CD1c-positive myeloid dendritic cell (primary cell): ENCODE measurements at regions not wholly inside any gene's neighbourhood (a gene's known extent, or its start where the extent isn't known, plus 50 kb on each side); places are given as distances from the start of the nearest gene placed in this dataset.
"Not testable (repeated sequence)": the region's sequence is repeated elsewhere in the genome, so short reads cannot be mapped to it uniquely, and the experiment has no call there.

Source experiments
- DNase-seq: peaks from one replicate; pipeline ENCODE4 v3.0.0-alpha.2; 2016; ENCODE audit errors: extremely low spot score

DNA sequence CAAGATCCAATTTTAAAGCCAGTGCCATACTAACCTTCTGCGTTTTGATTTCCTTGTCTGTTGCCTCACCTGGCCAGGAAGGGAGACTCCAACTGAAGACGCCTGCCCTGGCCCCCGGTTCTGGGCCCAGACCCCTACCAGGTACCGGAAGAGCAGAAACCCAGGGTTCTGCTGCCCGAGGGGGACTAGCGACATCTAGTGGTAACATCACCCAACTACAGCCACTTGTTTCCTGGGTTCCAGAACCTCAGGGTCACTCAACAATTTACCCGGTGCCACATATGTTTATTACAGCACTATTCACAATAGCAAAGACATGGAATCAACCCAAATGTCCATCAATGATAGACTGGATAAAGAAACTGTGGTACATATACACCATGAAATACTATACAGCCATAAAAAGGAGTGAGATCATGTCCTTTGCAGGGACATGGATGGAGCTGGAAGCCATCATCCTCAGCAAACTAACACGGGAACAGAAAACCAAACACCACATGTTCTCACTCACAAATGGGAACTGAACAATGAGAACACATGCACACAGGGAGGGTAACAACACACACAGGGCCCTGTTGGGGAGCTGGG is 268.7 kb upstream of the IRX4 start:
- DNase-seq, result not testable (repeated sequence)

DNA sequence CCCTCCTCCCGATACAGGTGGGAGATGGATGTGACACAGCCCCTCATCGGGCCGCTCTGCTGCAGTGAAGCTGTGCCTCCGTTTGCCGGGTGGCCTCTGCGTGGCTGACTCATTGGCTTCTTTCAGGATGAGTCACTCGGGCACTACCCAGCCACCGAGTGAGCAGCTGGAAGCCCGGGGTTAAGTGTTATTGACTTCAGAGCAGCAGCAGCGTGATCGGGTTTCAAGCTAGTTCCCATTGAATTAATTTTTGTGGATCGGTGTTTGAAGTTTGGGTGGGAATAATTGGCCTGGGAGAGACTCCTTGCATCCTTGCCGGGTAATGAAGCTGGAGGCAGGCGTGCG is 266.4 kb upstream of the IRX4 start:
- DNase-seq, result no peak

DNA sequence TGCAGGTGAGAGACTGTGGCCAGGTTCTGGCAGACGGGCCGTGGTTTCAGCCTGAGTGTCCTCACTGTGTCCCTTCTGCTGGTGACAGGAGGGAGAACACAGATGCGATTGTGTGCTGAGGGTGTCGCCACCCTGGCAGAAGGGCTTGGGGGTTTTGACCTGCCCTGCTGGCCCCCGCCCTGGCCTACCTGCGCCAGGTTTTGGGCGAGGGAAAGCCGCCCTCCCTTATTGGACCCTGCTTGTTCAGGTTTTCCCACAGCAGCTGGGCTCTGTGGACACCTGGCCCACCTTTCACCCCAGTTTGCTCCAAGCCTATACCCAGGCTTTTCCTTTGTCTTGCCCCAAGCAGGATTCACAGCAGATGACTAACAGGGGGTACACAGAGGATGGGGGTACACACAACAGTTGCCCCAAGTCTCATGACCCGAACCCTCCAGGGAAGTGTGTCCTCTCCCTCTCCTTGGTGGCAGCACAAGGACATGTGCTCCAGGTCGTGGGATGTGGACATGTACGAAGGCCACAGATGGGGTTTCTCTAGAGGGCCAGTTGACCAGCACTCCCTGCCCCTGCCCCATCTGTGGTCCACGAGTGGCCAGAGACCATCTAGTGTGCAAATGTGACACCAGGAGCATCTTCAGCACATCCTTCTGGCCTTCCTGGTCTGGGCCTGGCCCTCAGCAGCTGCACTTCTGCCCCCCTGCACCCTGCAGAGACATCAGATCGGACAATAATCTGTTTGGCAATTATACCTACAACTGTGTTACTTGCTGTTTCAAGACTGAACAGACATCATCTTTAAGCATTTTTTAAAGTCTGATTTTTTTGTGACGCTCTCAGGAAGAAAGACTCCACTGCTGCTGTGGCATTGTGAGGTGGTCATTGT is 265.8 kb upstream of the IRX4 start:
- DNase-seq, result no peak

DNA sequence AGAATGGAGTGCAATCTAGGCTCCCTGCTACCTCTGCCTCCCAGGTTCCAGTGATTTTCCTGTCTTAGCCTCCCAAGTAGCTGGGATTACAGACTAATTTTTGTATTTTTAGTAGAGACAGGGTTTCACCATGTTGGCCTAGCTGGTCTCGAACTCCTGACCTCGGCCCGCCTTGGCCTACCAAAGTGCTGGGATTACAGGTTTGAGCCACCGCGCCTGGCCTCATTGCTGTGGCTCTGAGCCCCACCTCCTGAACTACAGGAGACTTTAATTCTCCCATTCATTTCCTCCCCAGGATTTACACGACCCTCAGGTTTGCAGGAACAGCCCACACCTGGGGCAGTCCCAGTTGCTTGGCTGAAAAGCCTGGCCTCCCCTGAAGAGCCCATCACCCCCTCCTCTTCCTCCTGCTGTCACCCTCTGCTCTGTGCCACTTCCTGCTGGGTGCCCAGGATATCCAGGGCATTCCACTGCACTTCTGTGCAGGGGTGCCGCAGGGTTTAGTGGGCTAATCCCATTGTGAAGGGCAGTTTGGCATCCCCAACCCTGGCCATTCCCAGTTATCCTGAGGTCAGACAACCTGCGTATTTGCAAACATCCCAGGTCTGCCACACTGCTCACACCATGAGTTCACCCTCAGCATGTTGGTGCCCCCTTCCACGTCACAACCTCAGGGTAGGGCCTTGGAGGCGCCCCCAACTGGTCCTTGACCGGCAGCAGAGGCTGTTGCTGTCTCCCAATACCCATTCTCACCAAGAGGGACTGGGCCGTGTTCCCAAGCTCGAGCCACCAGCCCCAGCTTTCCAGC is 265.0 kb upstream of the IRX4 start:
- DNase-seq, result no peak

DNA sequence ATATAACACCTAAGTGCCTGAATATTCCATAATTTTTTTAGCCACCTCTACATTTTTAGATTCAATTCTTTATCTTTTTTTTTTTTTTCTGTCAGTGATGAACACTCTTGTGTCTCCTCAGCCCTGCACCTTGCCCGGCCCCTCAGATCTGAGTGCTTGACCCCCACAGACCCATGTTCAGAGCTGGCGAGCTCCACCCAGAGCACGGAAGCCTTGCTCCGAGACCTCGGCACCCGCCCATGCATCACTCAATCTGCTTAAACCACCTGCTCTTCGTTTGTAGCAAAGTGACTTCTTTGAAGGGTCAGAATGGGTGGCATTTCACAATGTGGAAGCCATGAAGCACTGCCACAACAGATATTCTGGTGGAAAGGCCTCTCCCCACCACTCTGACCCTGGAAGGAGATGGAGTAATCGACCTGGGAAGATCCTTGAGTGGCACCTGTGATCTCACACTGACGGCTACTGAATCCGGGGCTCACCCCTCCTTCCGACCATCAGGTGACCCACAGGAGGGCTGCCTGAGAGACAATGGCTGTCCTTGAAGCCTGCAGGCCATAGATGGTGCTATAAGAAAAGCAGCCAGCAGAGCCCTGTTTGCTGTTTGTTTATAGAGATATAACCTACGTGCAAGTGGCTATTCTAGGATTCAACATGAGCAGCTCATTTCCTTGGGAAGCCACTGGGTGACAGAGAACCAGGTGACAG is 261.1 kb upstream of the IRX4 start:
- DNase-seq, result no peak

DNA sequence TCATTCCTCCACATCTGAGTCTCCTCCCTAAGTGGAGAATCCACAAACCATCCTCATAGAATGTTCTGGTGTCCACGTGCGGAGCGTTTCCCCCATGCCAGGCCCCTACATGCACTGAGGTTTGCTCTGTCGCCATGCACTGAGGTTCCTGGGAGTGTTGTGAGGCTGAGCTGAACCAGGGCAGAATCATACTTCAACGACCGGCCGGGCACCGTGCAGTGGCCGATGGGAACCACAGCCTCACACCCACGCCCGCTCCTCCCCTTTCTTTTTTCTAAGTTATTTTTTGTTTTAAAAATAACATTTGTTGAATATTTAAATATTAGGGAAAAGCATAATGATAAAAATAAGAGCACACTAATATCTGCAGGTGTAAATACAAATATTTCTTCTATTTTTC is 260.4 kb upstream of the IRX4 start:
- DNase-seq, result no peak

DNA sequence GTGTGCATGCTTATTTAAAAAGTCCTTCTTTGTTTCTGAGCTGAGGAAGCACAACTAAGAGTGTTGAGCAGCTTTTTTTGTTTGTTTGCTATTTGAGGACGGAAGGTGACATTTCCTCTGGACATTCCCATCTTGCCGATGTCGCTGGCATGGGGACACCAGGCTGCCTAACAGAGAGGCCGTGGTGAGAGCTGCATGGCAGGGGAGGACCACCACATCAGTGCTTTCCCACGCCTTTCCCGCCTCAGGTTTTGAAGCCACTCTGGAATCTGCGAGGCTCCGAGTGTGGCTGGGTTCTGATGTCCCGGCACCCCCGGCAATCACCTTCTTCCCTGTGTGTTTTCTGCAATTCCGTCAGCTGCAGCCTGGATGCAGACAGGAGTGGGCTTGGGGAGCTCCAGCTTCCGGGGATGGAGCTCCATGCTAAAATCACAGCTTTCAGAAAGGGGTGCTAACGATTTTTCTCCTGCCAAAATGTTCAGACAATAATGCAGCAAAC is 259.8 kb upstream of the IRX4 start:
- no peak for DNase-seq

DNA sequence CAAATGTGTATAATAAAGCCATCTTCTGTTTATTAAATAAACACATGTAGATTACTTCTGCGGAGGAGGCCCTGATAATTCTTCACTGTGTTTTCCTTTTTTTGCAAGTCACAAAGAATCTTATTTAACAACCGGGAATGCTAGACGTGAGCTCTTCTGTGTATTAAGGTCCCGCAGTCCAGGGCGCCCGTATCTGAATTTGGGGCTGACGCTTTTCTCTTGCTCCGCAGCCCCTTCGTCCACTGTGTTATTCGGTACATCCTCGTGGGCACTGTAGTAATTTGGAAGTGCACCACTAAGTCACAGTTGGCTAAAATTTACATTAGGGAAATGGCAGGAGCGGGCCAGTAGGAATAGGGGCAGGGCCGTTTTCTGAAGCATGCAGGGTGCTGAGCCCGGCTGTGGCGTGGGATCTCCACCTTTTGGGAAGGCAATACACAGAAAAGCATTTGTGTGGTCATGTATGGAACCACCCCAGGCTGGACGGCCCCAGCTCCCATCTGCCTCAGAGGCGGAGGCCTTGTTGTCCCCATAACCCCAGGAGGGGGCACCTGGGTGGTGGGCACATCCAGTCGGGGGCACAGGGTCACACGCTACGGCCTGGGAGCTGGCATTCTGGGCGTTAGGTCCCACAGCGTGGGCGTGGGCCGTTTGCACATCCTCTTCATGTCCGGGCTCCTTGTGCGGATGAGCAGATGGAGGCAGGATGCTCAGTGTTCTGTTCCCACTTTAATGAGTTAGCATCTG is 258.7 kb upstream of the IRX4 start:
- DNase-seq, result no peak

DNA sequence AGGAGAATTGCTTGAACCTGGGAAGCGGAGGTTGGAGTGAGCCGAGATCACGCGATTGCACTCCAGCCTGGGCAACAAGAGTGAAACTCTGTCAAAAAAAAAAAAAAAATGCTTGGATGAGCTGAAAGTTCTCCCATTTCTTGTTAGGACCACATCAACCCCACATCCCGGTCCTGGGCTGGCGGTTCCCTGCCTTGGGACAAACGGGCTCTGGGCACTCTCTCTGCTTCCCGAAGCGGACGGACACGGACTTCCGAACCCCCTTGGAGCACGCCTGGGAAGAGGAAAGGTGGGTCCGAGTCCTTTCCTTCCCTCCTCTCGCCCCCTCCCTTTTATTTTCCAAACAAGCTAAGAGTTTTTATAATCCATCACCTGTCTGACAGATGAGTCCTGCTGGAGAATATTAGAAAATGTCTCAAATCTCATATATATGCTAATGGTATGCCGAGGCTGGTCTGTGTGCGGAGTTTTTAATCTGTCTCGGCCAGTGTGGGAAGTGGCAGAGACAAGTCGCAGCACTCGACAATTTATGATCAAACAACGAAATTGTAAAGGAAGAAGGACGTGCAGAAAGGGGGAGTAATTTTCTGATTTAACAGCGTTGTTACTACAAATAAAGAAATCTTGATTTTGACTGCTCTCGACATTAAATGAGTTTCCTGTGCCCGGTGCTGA is 257.9 kb upstream of the IRX4 start:
- no peak for DNase-seq

DNA sequence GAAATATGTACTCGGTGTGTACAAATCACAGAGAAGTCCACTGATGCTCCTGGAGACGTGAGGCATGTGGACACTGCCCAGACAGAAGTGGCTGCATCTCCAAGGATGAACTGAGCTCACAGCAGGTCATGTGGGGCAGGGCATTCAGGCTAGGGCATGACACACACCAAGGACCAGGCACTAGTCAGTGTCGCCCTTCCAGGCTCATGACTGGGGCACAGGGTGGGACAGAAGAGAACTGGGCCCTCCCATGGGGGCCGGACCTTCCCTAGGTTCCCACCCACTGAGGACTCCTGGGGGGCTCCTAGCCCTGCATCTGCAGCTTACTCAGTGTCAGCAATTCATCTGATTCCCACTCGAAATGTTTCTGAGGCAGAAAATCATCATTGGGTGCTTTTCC is 256.8 kb upstream of the IRX4 start:
- DNase-seq, result no peak

DNA sequence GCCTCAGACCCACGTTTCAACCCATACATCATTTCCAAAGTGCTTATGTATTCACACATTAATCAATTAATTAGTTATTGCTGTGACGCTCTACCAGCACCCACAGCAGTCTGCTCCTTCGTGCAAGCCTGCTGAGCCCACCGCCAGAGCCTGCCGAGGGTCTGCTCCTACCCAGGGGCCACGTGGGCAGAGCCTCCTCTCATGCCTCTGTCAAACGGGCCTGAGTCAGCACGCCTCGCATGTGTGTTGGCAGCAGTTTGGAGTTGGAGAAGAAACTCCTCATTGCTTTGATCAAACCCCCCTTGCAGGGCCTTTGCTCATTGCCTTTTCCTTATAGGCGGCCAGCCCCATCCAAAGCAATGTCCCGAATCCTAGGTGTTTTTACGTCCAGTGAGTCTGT is 256.2 kb upstream of the IRX4 start:
- DNase-seq, result no peak

DNA sequence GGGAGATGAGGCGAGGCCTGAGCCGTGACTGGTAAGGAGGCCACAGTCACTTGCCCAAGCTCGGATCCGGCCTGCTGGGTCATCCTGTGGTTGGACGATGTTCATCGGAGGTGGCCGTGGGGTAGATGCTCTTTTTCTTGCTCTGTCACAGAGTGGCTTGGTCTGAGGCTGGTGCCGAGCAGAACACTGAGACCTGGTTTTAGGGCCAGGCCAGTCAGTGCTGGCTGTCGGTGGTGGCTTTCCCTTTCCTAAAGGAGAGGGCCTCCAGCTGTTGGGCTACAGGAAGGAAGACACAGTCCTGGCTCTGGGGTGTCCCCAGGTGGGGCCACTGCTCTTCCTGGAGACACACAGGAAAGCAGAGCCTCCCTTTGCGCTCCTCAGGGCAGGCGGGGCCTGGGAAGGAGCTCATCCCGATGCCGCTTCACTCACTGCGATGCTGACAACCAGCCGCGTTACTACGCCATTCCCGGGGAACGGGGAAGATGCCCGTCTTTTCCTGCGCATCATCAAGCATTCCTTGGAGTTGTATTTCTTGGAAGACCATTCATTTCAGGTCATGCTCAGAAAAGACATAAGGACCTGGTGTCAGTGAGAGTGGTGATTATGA is 254.8 kb upstream of the IRX4 start:
- no peak for DNase-seq

DNA sequence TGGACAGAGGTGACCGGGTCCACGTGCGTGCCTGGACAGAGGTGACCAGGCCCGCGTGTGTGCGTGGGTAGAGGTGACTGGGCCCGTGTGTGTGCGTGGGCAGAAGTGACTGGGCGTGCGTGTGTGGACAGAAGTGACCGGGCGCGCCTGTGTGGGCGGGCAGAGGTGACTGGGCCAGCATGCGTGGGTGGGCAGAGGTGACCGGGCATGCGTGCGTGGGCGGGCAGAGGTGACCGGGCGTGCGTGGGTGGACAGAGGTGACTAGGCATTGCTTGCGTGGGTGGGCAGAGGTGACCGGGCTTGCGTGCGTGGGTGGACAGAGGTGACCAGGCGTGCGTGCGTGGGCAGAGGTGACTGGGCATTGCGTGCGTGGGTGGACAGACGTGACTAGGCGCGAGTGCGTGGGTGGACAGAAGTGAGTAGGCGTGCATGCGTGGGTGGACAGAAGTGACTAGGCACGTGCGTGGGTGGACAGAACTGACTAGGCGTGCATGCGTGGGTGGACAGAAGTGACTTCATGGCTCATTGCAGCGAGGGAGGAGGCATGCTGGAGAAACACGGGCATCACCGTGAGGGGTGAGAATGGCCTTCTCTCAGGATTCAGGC is 254.1 kb upstream of the IRX4 start:
- no peak for DNase-seq

DNA sequence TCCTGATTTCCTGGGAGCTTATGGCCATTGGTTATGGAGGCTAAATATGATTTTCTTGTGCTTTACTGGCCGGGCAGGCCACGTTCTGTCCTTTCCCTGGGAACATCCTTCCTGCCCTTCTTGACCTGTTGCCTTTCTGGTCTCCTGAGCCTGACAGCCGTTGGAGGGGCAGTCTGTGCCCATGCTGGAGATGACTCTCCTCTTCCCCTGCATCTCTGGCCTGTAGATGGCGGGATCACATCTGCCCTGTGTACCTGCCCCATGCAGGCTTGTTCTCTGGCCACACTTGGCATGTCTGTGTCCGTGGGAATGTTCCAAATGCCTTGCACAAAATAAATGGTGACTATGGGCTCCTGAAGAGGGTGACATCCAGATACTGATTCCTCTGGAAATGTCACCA is 253.1 kb upstream of the IRX4 start:
- no peak for DNase-seq

DNA sequence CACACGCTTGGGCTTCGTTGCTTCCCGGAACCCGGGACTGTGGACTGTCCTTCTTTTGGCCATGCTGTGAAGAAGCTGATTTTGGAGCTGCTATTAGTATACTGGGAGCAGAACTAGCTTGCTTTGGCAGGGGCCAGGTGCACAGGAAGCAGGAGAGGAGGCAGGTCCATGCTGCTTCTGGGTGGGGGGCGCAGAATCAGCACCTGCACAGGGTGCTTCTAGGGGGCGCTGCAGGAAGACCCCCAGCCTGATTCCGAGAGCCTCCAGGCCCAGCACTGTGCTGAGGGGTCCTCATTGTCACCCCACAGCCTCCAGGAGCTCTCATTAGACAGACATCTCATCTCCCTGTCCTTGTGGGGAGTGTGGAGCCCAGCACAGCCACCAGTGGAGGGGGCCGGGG is 252.6 kb upstream of the IRX4 start:
- no peak for DNase-seq

DNA sequence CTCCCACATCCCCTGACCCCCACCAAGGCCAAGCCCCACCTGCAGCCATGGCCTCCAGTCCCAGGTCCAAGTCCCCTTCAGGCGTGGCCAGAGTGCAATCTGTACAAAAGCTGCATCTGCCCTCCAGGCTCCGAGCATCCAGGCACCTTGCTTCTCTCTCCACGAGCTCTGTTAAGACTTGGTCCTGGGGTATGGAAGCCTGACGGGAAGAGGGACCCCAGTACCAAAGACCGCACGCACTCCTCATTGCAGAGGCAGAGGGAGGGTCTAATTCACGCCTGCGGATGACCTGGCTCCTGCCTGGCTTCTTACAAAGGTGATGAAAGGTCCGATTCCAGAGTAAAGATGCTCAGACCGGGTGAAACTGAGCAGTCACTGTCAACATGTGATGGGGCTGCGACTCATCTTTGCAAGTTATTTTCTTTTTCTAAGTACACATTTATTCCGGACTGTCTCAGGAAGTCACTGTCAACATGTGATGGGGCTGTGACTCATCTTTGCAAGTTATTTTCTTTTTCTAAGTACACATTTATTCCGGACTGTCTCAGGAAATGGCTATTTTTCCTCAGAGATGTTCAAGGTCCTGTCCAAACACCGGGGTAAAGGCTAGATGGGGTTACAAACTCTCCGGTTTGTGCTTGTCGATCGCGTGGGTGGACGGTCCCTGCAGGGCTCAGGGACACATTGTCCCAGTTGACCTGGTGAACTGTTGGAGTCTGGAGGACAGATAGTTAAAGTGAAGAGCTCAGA is 252.0 kb upstream of the IRX4 start:
- no peak for DNase-seq

DNA sequence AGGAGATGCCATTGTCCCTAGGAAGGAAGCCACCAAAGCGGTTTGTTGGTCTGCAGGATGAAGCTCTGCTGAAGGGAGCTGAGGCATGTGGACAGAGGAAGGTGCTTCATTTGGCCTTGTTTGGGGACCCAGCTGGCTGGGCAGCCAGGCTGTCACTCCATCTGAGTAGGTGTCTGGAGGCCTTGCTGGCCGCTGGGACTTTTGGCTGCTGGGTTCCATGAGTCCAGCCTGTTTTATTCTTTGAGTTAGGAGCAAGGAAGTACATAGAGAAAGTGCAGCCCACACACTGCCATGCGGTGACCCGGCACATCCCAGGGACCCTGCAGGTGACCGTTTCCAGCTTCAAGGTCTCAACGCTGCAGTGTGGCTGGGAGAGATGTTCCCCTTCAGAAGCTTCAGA is 251.2 kb upstream of the IRX4 start:
- no peak for DNase-seq

DNA sequence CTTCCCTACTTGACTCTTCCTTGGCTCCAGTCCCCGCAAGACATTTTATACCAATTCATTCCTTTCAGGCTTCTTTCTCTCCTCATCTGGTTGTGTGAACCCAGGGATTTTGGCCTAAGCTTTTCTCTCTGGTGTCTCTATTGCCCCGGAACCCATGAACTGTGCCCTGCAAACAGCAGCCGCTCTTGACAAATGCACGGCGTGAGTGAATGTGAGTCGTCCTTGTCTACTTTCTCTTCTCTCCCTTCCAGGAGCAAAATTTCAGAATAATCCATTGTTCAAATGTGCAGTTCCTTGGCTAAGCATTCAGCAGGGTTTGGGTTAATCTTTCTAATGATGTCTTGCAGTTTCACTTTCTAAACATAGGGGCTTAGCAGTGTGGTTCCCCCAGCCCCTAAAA is 250.4 kb upstream of the IRX4 start:
- DNase-seq, result no peak

DNA sequence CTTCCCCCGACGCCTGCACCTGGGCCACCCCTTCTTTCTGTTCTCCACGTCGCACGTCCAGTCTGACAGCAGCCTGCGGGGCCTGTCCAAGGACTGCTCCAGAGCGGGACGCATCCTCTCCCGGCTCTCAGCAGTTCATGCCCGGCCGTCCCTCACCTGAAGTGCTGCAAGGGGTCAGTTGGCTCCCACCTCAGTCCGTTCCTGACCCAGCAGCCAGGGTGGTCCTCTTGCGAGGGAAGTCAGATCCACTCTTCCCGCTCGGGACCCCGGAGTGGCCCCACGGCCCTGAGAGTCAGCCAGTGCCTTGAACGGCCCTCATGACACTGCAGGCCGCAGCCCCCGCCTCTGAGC is 249.7 kb upstream of the IRX4 start:
- no peak for DNase-seq
